Fibroblast of lung (primary cell): ENCODE measurements at regions not wholly inside any gene's neighbourhood (a gene's known extent, or its start where the extent isn't known, plus 50 kb on each side); places are given as distances from the start of the nearest gene placed in this dataset.

ENCODE experiments used
- DNase-seq, 2 donors: peaks; one replicate each; pipeline versions ENCODE4 v3.0.0 to v3.0.0-alpha.2; 2010; ENCODE audit warnings: low read depth in 2 of 2
- H2AFZ ChIP-seq: 2 replicates; pipeline ENCODE4 v1.5.1; 2012; ENCODE audit warnings: low read length, control low read depth, inconsistent platforms
- H3K27ac ChIP-seq: 2 replicates; pipeline ENCODE4 v1.5.1; 2011; ENCODE audit warnings: low read length, control low read depth; ENCODE audit not compliant: insufficient read depth
- H3K27me3 ChIP-seq: 2 replicates; pipeline ENCODE4 v1.5.1; 2011; ENCODE audit warnings: mild to moderate bottlenecking, low read length; ENCODE audit not compliant: control insufficient read depth, insufficient read depth
- H3K36me3 ChIP-seq: 2 replicates; pipeline ENCODE4 v1.5.1; 2011; ENCODE audit warnings: low read length; ENCODE audit not compliant: control insufficient read depth, insufficient read depth
- H3K4me1 ChIP-seq: 2 replicates; pipeline ENCODE4 v1.5.1; 2011; ENCODE audit warnings: low read length; ENCODE audit not compliant: control insufficient read depth, insufficient read depth; ENCODE audit errors: extremely low read depth
- H3K4me2 ChIP-seq: 2 replicates; pipeline ENCODE4 v1.5.1; 2011; ENCODE audit warnings: low read length, control low read depth; ENCODE audit not compliant: insufficient read depth; ENCODE audit errors: extremely low read depth
- H3K4me3 ChIP-seq, 4 experiments: fragments of 200-600 bp in 1 of 4; sonication (generic) in 1 of 4; replicated peaks in 1 of 4; 2 replicates each; pipeline ENCODE4 v1.5.1; 2011 to 2016; ENCODE audit warnings: low read length in 4 of 4, low read depth in 3 of 4, mild to moderate bottlenecking in 3 of 4, control low read depth in 2 of 4, inconsistent platforms in 1 of 4, mixed read lengths in 1 of 4; ENCODE audit not compliant: insufficient read depth in 1 of 4; ENCODE audit errors: control extremely low read depth in 1 of 4
- H3K79me2 ChIP-seq: 2 replicates; pipeline ENCODE4 v1.5.1; 2012; ENCODE audit warnings: mild to moderate bottlenecking, low read length, inconsistent platforms; ENCODE audit not compliant: control insufficient read depth, insufficient read depth
- H3K9ac ChIP-seq: 2 replicates; pipeline ENCODE4 v1.5.1; 2011; ENCODE audit warnings: mild to moderate bottlenecking, low read length, control low read depth; ENCODE audit not compliant: insufficient read depth
- H3K9me3 ChIP-seq: 2 replicates; pipeline ENCODE4 v1.5.1; 2012; ENCODE audit warnings: low read depth, low read length; ENCODE audit not compliant: control insufficient read depth, insufficient read depth
- H4K20me1 ChIP-seq: 2 replicates; pipeline ENCODE4 v1.5.1; 2011; ENCODE audit warnings: low read length; ENCODE audit not compliant: control insufficient read depth, insufficient read depth; ENCODE audit errors: extremely low read depth
- EZH2 ChIP-seq: IDR thresholded peaks from 2 replicates; pipeline ENCODE4 v1.5.1; 2012; ENCODE audit warnings: low read length, control low read depth, mild to moderate bottlenecking; ENCODE audit errors: missing control alignments
- TF ChIP-seq, protein P1 (sequence below), 2 donors: IDR thresholded peaks in 1 of 2; conservative IDR thresholded peaks in 1 of 2; 1 replicate in 1 of 2; 2 replicates in 1 of 2; pipeline ENCODE4 v1.5.1; 2011 to 2012; ENCODE audit warnings: low read length in 2 of 2, control low read depth in 1 of 2, inconsistent platforms in 1 of 2, low read depth in 1 of 2, mild to moderate bottlenecking in 1 of 2

GRCh38 chr4:57465321-57466056 lies 355.3 kb upstream of the IGFBP7 start:
- no peaks in the 10 kb centered on the region for H3K4me1 ChIP-seq
- no peak overlapping the region for H2AFZ ChIP-seq
- no peak overlapping the region for H3K4me3 ChIP-seq
- no peaks in the 10 kb centered on the region for H3K79me2 ChIP-seq
- H3K9ac ChIP-seq: no peak overlapping the region
- H3K27me3 ChIP-seq: no peaks in the 10 kb centered on the region
- no peaks in the 10 kb centered on the region for H3K36me3 ChIP-seq
- H3K9me3 ChIP-seq: no peaks in the 10 kb centered on the region
- TF ChIP-seq, protein P1, sequence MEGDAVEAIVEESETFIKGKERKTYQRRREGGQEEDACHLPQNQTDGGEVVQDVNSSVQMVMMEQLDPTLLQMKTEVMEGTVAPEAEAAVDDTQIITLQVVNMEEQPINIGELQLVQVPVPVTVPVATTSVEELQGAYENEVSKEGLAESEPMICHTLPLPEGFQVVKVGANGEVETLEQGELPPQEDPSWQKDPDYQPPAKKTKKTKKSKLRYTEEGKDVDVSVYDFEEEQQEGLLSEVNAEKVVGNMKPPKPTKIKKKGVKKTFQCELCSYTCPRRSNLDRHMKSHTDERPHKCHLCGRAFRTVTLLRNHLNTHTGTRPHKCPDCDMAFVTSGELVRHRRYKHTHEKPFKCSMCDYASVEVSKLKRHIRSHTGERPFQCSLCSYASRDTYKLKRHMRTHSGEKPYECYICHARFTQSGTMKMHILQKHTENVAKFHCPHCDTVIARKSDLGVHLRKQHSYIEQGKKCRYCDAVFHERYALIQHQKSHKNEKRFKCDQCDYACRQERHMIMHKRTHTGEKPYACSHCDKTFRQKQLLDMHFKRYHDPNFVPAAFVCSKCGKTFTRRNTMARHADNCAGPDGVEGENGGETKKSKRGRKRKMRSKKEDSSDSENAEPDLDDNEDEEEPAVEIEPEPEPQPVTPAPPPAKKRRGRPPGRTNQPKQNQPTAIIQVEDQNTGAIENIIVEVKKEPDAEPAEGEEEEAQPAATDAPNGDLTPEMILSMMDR (conservative IDR thresholded peaks at IDR 0.05 in 1 of 2, IDR thresholded peaks at IDR 0.05 in 1 of 2; ENCODE audit: low read depth in 1 of 2, low read length in 2 of 2): no peak
- no peak for TF ChIP-seq EZH2
- no peak overlapping the region for H3K4me2 ChIP-seq
- H4K20me1 ChIP-seq: no peaks in the 10 kb centered on the region
- no peak for DNase-seq
- no peak overlapping the region for H3K27ac ChIP-seq

DNA sequence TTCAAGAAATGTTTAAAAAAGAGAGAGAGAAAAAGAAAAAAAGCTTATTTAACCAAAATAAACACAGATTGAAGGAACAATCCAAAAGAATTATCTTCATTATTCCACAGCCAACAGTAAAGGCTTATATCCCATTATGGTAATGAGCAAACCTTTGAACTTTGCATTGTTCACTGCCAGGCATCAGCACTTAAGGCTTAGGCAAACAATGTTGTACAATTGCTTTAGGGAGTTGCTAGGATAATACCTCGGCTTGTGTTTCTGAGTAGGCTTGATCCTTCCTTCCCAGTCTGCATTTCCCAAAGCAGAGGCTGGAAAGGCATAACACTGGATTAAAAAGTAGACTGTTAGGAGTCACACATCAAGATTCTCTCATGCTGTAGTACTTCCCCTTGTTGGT lies 352.7 kb upstream of the IGFBP7 start:
- H3K4me3 ChIP-seq: no peak overlapping the region
- no peak overlapping the region for H3K9ac ChIP-seq
- no peaks in the 10 kb centered on the region for H3K4me1 ChIP-seq
- no peak for TF ChIP-seq EZH2
- TF ChIP-seq, protein P1 (conservative IDR thresholded peaks at IDR 0.05 in 1 of 2, IDR thresholded peaks at IDR 0.05 in 1 of 2; ENCODE audit: low read depth in 1 of 2, low read length in 2 of 2): no peak
- no peak overlapping the region for H3K27ac ChIP-seq
- no peaks in the 10 kb centered on the region for H3K27me3 ChIP-seq
- no peaks in the 10 kb centered on the region for H3K9me3 ChIP-seq
- H3K36me3 ChIP-seq: no peaks in the 10 kb centered on the region
- no peaks in the 10 kb centered on the region for H3K79me2 ChIP-seq
- H4K20me1 ChIP-seq: no peaks in the 10 kb centered on the region
- H3K4me2 ChIP-seq: no peak overlapping the region
- no peak overlapping the region for H2AFZ ChIP-seq
- DNase-seq: no peak

- Histone ChIP-seq H3K4me2 (no peak overlapping the region), H3K27me3 (no peaks in the 10 kb centered on the region), H3K79me2 (no peaks in the 10 kb centered on the region), H2AFZ (no peak overlapping the region), H4K20me1 (no peaks in the 10 kb centered on the region), H3K4me3 (no peak overlapping the region), H3K27ac (no peak overlapping the region), H3K36me3 (no peaks in the 10 kb centered on the region), H3K4me1 (no peaks in the 10 kb centered on the region), H3K9ac (no peak overlapping the region), H3K9me3 (no peaks in the 10 kb centered on the region)
- no peak for TF ChIP-seq EZH2
- TF ChIP-seq, protein P1 (conservative IDR thresholded peaks at IDR 0.05 in 1 of 2, IDR thresholded peaks at IDR 0.05 in 1 of 2; ENCODE audit: low read depth in 1 of 2, low read length in 2 of 2): no peak
- DNase-seq: no peak
Observed at GRCh38 chr4:57460967-57461366, 350.8 kb upstream of the IGFBP7 start.
